Left colon (tissue), 2 donors: ENCODE measurements at regions not wholly inside any gene's neighbourhood (a gene's known extent, or its start where the extent isn't known, plus 50 kb on each side); places are given as distances from the start of the nearest gene placed in this dataset.
"Not testable (repeated sequence)": the region's sequence is repeated elsewhere in the genome, so short reads cannot be mapped to it uniquely, and the experiment has no call there.

Experiments
- ATAC-seq: fragments of 200-7000 bp; cut with Tn5 transposase; one replicate; pipeline ENCODE4 v1.9.1; 2020; ENCODE audit warnings: mild to moderate bottlenecking, moderate library complexity
- DNase-seq, 2 donors: peaks; one replicate each; pipeline ENCODE4 v3.0.0-alpha.2; 2020
- intact Hi-C, 2 donors: fragments of 100-400 bp; cut with DNase I in 1 of 2; cut with micrococcal nuclease in 1 of 2; formaldehyde crosslinking; loops; one replicate each; pipeline versions ENCODE4 v1.11.2 to v1.14.0; 2022; cut with DNase I, micrococcal nuclease
- donor health status: DM: no; HTN: no; CAD: no.
- donor health status: DM: yes; HTN: yes; CAD: no.

DNA sequence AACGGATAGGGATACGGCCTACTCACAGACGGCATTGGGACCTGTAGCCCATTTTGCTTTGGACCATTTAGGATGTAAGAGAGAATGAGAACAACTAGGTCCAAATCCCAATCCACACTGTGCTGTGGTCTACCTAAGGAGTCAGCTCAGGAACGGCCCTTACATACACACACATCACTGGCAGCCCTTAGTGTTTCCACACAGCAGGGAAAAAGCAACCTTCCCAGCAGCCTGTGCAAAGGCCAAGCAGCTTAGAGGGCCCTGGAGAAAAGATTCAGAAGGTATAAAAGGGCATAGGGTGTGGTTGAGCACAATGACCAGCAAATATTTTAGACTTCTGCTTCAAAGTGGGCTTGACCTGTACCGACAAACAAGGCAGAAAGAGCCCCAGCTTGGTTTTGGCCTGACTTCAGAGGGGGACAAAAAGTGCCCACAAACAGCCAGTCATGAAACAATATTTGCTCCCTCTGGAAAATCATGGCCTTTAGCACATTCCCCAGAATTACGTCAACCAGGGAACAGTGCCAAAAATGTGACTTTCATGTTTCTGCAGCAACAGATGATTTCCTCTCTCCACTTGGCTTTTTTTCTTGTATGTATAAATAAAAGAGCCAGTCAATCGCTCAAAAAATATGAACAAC lies 359.5 kb upstream of the FGF16 start:
- intact Hi-C loops, result no loop called here
- no peak for DNase-seq
- no peak for ATAC-seq

DNA sequence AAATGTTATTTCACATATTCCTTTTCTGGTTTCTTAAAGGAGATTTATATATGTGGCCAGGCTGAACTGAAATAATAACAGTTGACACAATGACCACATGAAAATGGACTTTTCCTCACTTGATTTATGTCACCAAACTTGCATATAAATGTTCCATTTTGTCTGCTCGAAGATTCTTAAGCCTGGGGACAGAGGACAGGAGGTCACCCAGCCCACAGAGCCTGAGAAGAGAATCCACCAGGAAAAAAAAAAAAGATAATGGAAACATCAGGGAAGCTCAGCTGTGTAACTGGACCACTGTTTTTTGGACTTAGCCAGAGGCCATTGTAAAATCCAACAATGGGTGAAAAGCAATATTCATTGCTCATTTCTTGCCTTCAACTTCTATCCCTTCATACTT lies 359.0 kb upstream of the FGF16 start:
- no peak for DNase-seq
- intact Hi-C loops, result no loop called here
- ATAC-seq, result no peak

DNA sequence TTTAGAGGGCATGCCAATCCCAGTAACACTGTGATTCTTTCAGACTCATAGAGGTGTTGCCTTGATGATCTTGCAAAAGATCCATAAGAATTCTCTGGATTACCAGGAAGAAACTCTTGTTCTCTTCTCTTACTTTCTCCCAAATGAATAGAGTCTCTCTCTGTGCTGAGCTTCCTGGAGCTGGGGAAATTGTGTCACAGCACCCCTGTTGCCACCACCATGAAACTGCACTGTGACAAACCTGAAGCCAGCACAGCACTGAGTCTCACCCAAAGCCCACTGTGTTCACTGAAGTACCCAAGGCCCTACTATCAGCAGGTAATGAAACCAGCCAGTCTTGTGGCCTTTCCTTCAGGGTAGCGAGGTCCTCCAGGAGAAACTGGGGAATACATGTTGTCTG lies 332.7 kb upstream of the FGF16 start:
- DNase-seq, result no peak
- intact Hi-C loops, result no loop called here
- ATAC-seq, result no peak

DNA sequence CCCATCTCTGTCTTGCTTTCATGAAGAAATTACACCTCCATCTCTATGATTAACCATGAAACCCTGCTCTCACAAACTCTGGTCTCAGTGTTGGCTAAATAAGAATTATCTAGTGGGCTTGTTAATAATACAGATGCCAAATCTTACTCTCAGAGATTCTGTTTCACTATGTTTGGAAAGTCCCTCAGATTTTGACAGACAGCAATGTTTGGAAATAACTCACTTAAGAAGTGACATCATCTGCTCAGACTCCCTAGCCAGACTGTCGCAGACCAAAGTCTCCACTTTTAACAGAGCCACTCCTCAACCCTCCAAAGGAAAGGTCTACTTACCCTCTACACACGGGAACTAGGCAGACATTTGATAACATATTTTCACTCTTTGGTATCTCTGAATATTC lies 328.5 kb upstream of the FGF16 start:
- ATAC-seq (no peak), DNase-seq (no peak)
- intact Hi-C loops, result no loop called here

DNA sequence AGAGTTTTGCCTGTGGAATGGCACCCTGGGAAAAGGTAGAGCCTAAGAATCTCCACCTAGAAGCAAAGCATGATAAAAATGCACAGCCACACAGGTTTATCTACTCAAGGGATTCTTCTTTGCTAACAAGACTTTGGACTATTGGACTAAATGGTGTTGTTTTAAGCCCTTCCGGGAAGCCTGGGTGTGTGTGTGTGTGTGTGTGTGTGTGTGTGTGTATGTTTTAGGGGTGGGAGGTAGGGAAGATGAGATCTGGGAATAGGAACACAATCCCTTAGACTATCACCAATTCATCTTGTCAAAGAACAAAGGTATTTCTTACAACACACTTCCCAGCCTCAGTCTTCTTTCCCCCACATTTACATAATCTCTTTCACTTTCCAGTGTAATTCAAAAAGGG lies 327.5 kb upstream of the FGF16 start:
- ATAC-seq (no peak), DNase-seq (no peak)
- intact Hi-C loops, result no loop called here

DNA sequence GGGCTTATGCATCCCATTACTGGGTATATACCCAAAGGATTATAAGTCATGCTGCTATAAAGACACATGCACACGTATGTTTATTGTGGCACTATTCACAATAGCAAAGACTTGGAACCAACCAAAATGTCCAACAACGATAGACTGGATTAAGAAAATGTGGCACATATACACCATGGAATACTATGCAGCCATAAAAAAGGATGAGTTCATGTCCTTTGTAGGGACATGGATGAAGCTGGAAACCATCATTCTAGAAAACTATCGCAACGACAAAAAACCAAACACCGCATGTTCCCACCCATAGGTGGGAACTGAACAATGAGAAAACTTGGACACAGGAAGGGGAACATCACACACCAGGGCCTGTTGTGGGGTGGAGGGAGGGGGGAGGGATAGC lies 323.3 kb upstream of the FGF16 start:
- DNase-seq, ATAC-seq, intact Hi-C loops: not testable (repeated sequence)

DNA sequence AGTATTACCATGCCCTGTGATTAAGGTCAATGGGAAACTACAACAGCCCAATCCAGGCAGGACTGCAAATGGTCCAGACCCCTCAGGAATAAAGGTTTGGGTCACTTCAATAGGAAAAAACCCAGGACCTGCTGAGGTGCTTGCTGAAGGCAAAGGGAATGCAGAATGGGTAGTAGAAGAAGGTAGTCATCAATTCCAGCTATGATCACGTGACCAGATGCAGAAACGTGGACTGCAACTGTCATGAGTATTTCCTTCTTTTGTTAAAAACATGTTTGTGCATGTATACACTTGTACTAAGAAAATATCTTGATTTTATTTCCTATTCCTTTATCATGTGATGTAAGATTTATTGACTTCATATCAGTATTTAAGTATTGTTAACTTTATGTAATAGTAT lies 319.6 kb upstream of the FGF16 start:
- intact Hi-C loops, ATAC-seq, DNase-seq: not testable (repeated sequence)

DNA sequence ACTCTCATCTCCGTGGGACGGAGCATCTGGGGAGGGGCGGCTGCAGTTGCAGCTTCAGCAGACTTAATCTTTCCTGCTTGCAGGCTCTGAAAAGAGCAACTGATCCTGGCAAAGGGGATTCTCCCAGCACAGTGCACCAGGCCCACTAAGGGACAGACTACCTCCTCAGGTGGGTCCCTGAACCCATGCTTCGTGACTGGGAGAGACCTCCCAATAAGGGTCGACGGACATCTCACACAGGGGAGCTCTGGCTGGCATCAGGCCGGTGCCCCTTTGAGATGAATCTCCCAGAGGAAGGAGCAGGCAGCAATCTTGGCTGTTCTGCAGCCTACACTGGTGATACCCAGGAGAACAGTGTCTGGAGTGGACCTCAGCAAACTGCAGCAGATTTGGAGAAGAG lies 303.3 kb upstream of the FGF16 start:
- intact Hi-C loops, result no loop called here
- ATAC-seq, result no peak

DNA sequence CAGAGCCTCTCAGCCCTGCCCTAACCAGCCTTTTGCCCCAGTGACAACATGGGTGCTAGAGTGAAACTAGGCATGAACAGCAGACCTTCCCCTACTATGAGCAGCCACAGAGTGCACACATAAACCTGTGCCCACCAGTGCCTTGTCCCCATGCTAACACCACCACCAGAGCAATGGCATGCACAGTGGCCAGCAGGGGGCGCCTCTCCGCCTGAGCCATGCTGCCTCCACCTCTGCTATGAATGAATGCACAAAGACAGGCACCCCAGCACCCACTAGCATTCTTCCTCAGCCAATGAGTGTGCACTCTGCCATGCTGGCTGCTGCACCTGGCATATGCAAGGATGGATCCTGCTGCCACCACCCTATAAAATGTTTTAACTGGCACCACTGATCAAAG lies 286.9 kb upstream of the FGF16 start:
- intact Hi-C loops, result no loop called here
- no peak for ATAC-seq
- no peak for DNase-seq

More for the DNA sequence above, 303.3 kb upstream of the FGF16 start:
- no peak for DNase-seq

DNA sequence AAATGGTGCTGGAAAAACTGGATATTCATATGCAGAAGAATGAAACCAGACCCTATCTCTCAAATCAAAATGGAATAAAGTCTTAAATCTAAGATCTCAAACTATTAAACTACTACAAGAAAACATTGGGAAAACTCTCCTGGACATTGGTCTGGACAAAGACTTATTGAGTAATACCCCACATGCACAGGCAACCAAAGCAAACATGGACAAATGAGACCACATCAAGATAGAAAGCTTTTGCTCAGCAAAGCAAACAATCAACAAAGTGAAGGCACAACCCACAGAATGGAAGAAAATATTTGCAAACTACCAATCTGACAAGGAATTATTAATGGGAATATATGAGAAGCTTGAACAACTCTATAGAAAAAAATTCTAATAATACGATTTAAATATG lies 284.4 kb upstream of the FGF16 start:
- no peak for DNase-seq
- no peak for ATAC-seq
- intact Hi-C loops, result no loop called here

DNA sequence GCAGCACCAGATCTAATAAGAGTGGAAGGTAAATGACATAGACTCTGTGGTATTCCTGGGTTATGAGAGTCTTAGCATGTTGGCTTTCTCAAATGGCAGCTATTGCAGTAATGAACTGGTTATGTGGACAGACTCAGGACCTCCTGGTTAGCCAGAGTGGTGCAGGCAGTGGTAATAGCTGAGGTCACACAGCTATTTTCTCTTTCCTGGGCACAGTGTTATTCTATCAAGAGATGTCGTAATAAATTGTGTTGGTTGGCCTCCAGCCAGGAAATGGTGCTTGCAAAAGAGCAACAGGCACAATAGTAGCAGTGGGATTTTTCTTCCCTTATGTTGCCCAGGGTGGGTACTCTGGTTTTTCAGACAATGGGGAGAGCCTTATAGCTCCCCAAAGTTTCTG lies 279.2 kb upstream of the FGF16 start:
- DNase-seq (no peak), ATAC-seq (no peak)
- intact Hi-C loops, result no loop called here

DNA sequence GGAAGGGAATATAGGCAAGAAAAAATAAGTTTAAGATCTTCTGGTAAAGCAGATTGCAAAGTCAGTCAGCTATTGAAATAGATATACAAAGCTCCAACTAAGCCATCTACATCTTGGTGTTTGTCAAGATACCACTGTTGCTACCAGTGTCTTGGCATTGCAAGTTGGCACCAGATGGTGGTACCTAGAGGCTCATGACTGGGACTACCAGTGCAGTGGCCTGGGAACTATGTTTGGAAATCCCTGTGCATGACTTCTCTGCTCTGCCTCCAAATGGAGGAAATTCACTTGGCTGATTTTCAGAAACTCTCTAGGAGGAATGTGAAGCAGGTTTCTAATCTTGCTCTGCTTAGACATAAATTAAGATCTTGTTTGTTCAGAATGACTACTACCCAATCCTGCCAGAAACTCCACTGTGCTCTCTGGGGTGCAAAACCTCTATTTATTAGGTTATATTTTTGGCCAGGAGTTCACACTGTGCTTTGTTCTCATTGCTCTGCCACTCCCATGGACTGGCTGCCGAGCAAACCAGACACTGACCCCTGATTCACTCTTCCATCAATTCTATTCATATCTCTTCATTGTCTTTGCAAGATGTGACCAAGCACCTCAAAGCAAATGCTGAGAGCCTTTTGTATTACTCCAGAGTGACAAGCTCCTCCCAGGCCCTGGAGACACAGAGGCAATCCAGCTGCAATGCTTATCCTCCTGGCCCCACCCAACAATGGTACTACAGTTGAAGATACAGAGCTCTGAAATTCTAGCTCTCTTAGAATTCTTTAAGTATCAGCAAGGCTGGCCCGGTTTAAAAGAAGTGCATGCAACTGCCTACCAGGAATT lies 272.3 kb upstream of the FGF16 start:
- no peak for ATAC-seq
- intact Hi-C loops, result no loop called here
- no peak for DNase-seq

DNA sequence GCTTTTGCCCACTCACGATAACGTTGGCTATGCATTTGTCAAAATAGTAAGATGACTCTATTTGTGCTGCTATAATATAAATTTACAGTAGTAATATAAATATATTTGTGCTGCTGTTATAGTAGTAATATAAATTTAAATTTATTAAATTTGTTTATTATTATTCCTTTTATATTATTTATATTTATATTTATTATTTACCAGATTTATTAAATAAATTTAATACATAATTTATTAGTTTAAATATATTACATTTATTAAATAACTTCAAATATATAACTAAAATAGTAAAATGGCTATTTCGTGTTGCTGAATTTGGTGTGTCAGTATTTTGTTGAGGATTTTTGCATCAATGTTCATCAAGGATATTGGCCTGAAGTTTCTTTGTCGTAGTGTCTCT lies 246.5 kb upstream of the FGF16 start:
- intact Hi-C loops, result no loop called here
- ATAC-seq, result no peak
- DNase-seq, result no peak

DNA sequence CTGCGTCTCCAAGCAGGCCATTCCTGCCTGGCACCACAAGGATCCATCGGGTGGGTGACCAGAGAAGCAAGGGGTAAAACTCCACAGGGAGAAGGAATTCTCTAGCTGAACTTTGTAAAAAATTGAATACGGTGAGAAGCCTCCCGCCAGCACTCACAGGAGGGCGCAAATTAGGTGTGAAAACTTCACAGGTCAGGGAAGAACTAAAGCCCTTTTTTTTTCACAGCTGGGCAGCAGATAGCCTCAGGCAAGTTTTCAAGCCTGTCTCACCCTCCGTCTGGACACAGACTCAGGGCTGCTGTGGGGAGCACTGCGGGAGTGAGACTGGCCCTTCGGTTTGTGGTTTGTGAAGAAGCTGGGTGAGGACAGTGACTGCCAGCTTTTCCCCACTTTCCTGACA lies 224.1 kb upstream of the FGF16 start:
- intact Hi-C loops, result no loop called here
- DNase-seq (no peak), ATAC-seq (no peak)

DNA sequence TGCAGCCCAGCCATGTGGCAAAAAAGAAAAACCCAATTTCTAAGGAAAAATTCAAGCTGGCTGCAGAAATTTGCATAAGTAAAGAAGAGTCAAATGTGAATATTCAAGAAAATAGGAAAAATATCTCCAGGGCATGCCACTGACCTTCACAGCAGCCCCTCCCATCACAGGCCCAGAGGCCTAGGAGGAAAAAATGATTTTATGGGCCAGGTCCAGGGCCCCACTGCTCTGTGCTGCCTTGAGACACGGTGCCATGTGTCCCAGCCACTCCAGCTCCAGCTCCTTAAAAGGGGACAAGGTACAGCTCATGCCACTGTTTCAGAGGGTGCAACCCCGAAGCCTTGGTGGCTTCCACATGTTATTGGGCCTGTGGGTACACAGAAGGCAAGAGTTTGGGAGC lies 182.7 kb upstream of the FGF16 start:
- intact Hi-C loops, result no loop called here
- DNase-seq, result no peak
- no peak for ATAC-seq

DNA sequence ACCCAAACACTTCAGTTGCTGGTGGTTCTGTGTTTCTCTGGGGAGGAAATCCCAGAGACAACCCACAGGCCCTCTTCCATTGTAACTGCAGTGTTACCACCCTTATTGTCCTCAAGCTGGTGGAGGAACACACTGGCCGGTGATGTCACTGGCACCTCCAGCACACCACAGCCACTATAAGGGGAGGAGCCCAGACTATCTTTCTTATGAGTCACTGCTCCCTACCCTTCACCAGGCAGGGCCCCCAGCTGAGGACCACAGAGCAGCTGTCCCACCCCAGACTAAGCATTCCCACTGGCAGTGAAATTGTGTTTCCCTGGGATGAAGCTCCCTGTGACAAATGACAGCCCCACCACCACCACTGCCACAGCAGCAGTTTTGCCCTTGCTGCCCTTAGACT lies 171.8 kb upstream of the FGF16 start:
- ATAC-seq, result no peak
- intact Hi-C loops, result no loop called here
- DNase-seq, result no peak

DNA sequence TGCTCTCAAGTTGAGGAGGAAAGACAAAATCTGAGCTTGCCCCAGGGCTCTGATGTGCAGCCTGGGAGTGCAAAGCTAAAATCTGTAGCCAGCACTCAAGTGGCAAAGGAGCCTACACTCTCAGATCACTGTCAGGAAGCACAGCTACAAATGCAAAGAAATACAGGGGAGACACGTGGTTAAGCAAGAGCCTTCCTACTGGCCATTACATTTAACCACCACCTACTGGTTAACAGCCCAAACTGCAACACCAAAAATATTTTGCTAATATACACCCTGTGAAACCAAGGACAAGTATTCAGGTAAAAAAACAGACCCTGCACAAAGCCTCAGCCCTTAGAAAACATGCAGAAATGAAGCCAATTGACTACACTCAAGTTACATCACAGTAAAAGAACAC lies 170.4 kb upstream of the FGF16 start:
- intact Hi-C loops, result no loop called here
- no peak for ATAC-seq
- DNase-seq, result no peak

DNA sequence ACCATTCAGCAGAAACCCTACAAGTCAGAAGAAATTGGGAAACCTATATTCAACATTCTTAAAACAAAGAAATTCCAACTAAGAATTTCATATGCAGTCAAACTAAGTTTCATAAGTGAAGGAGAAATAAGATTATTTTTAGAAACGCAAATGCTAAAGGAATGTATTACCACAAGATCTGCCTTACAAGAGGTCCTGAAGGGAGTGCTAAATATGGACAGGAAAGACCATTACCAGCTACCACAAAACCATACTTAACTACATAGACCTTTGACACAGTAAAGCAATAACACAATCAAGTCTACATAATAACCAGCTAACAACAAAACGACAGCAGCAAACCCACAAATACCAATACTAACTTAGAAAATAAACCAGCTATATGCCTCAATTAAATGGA lies 169.3 kb upstream of the FGF16 start:
- intact Hi-C loops, result no loop called here
- DNase-seq, result no peak
- ATAC-seq, result no peak

DNA sequence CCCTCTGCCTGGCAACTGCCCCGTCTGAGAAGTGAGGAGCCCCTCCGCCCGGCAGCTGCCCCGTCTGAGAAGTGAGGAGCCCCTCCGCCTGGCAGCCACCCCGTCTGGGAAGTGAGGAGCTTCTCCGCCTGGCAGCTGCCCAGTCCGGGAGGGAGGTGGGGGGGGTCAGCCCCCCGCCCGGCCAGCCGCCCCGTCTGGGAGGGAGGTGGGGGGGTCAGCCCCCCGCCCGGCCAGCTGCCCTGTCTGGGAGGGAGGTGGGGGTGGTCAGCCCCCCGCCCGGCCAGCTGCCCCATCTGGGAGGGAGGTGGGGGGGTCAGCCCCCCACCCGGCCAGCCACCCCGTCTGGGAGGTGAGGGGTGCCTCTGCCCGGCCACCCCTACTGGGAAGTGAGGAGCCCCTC lies 167.8 kb upstream of the FGF16 start:
- DNase-seq, intact Hi-C loops, ATAC-seq: not testable (repeated sequence)

DNA sequence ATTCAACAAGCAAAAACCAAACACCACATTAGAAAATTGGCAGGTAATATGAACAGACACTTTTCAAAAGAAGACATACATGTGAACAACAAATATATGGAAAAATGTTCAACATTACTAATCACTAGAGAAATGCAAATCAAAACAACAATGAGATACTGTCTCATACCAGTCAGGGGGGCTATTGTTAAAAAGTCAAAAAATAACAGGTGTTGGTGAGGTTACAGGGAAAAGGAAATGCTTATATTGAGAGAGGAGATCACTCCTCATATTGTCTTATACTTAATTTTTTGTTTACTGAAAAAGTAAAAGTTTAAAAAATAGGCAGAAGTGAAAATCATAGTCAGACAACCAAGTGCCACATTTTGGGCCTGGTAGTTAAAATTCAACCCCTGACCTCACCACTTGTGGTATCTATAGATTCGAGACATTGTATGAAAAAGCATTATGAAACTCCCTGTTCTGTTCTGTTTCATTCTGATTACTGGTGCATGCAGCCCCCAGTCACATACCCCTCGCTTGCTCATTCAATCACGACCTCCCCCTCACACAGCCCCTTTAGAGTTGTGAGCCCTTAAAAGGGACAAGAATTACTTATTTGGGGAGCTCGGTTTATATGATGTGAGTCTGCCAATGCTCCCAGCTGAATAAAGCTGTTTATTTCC lies 153.7 kb upstream of the FGF16 start:
- no peak for DNase-seq
- no peak for ATAC-seq
- intact Hi-C loops, result no loop called here
